ENCODE measurements at regions not wholly inside any gene's neighbourhood (a gene's known extent, or its start where the extent isn't known, plus 50 kb on each side); places are given as distances from the start of the nearest gene placed in this dataset.

GRCh38 chr1:91121366-91121765, 99.5 kb upstream of the ZNF644 start:
- Histone ChIP-seq H3K36me3 (no peaks in the 10 kb centered on the region), H3K9me3 (no peaks in the 10 kb centered on the region), H3K4me1 (no peaks in the 10 kb centered on the region), H3K27me3 (no peaks in the 10 kb centered on the region), H3K4me3 (no peak overlapping the region), H3K27ac (no peak overlapping the region)
- DNase-seq (no peak), ATAC-seq (no peak)
- intact Hi-C loops (cut with DNase I): no loop called here
- 67 to 86% (median 73%) methylated on average over 2 of the region's 2 CpGs for WGBS, 4 donors
- TF ChIP-seq POLR2A (IDR thresholded peaks at IDR 0.05) (no peak), CTCF (IDR thresholded peaks at IDR 0.05) (no peak)

- ATAC-seq (no peak), DNase-seq (no peak)
- no peak overlapping the region for H3K4me3 ChIP-seq
- H3K4me1 ChIP-seq: no peaks in the 10 kb centered on the region
- intact Hi-C loops (cut with DNase I): no loop called here
- H3K36me3 ChIP-seq: no peaks in the 10 kb centered on the region
- H3K9me3 ChIP-seq: no peaks in the 10 kb centered on the region
- TF ChIP-seq CTCF (IDR thresholded peaks at IDR 0.05): no peak
- 16 to 27% (median 22%) methylated on average over 1 of the region's 1 CpG for WGBS, 4 donors
- H3K27ac ChIP-seq: no peak overlapping the region
- no peaks in the 10 kb centered on the region for H3K27me3 ChIP-seq
Observed at GRCh38 chr1:91120936-91121335, 99.1 kb upstream of the ZNF644 start.

- Histone ChIP-seq H3K4me3 (no peak overlapping the region), H3K27me3 (no peaks in the 10 kb centered on the region), H3K4me1 (no peaks in the 10 kb centered on the region), H3K36me3 (no peaks in the 10 kb centered on the region), H3K9me3 (no peaks in the 10 kb centered on the region), H3K27ac (no peak overlapping the region)
- 87 to 95% (median 91%) methylated on average over 3 of the region's 3 CpGs for WGBS, 4 donors
- intact Hi-C loops (cut with DNase I): no loop called here
- no peak for DNase-seq
- TF ChIP-seq CTCF (IDR thresholded peaks at IDR 0.05): no peak
- ATAC-seq: no peak
Observed at GRCh38 chr1:91120421-91120820, 98.6 kb upstream of the ZNF644 start.

- TF ChIP-seq POLR2A (IDR thresholded peaks at IDR 0.05) (no peak), CTCF (IDR thresholded peaks at IDR 0.05) (no peak)
- H3K27me3 ChIP-seq: no peaks in the 10 kb centered on the region
- no peaks in the 10 kb centered on the region for H3K36me3 ChIP-seq
- peaks cover 0 to 8% (median 0%) of the 10 kb centered on the region in 12 donors for H3K4me1 ChIP-seq
- no peak overlapping the region for H3K27ac ChIP-seq
- DNase-seq (no peak), ATAC-seq (no peak)
- H3K9me3 ChIP-seq: no peaks in the 10 kb centered on the region
- no peak overlapping the region for H3K4me3 ChIP-seq
- intact Hi-C loops (cut with DNase I): no loop called here
Observed at GRCh38 chr1:91104712-91105111, 82.9 kb upstream of the ZNF644 start.
